HepG2 (cell line): ENCODE measurements at regions not wholly inside any gene's neighbourhood (a gene's known extent, or its start where the extent isn't known, plus 50 kb on each side); places are given as distances from the start of the nearest gene placed in this dataset.
A peak's percentile ranks its signal among the peaks of the same experiment; 100 is the strongest.

Source experiments
- ATRX ChIP-seq: sonication (generic); formaldehyde crosslinking; IDR thresholded peaks from 2 replicates; pipeline ENCODE4 v1.4.0; 2020; ENCODE audit warnings: missing genetic modification reagents, borderline replicate concordance
- CHD4 ChIP-seq: fragments of 200-600 bp; sonication (generic); IDR thresholded peaks from 2 replicates; pipeline ENCODE4 v1.7.0; 2017; ENCODE audit warnings: mild to moderate bottlenecking, low read length, borderline replicate concordance
- FOSL2 ChIP-seq: sonication (generic); formaldehyde crosslinking; IDR thresholded peaks from 2 replicates; pipeline ENCODE4 v1.4.0; 2020; ENCODE audit warnings: missing genetic modification reagents
- GABPA ChIP-seq, 2 experiments: IDR thresholded peaks; 2 replicates each; pipeline ENCODE4 v1.6.1; 2011 to 2016; ENCODE audit warnings: low read depth in 2 of 2, low read length in 1 of 2, missing biosample characterization in 1 of 2, missing genetic modification characterization in 1 of 2
- GABPB1 ChIP-seq: IDR thresholded peaks from 2 replicates; pipeline ENCODE4 v1.6.1; 2016; ENCODE audit warnings: mild to moderate bottlenecking, missing genetic modification reagents, moderate library complexity, missing compliant biosample characterization
- IKZF4 ChIP-seq: sonication (generic); formaldehyde crosslinking; IDR thresholded peaks from 2 replicates; pipeline ENCODE4 v1.5.1; 2020; ENCODE audit warnings: borderline replicate concordance, mild to moderate bottlenecking, low read depth, missing genetic modification reagents; ENCODE audit errors: not compliant biosample characterization
- IRF2 ChIP-seq: IDR thresholded peaks from 2 replicates; pipeline ENCODE4 v1.6.1; 2018; ENCODE audit warnings: missing genetic modification reagents, missing compliant biosample characterization
- KMT2B ChIP-seq: IDR thresholded peaks from 2 replicates; pipeline ENCODE4 v1.6.1; 2016; ENCODE audit warnings: missing genetic modification reagents, missing compliant biosample characterization
- MBD4 ChIP-seq: IDR thresholded peaks from 2 replicates; pipeline ENCODE4 v1.6.1; 2012; ENCODE audit warnings: low read length, inconsistent platforms, borderline replicate concordance
- MED1 ChIP-seq: sonication (generic); formaldehyde crosslinking; IDR thresholded peaks from 2 replicates; pipeline ENCODE4 v1.4.0; 2020; ENCODE audit warnings: missing genetic modification reagents
- MIER3 ChIP-seq: IDR thresholded peaks from 2 replicates; pipeline ENCODE4 v1.6.1; 2016; ENCODE audit warnings: missing compliant biosample characterization, borderline replicate concordance
- MIXL1 ChIP-seq: IDR thresholded peaks from 2 replicates; pipeline ENCODE4 v1.6.1; 2016
- MTA3 ChIP-seq: sonication (generic); formaldehyde crosslinking; IDR thresholded peaks from 2 replicates; pipeline ENCODE4 v1.4.0; 2020; ENCODE audit warnings: missing genetic modification reagents
- NFIC ChIP-seq: IDR thresholded peaks from 2 replicates; pipeline ENCODE4 v1.6.1; 2012; ENCODE audit warnings: mild to moderate bottlenecking, low read length, inconsistent platforms
- RFXAP ChIP-seq: sonication (generic); formaldehyde crosslinking; IDR thresholded peaks from 2 replicates; pipeline ENCODE4 v1.4.0; 2020; ENCODE audit warnings: missing genetic modification reagents, borderline replicate concordance
- RXRB ChIP-seq: IDR thresholded peaks from 2 replicates; pipeline ENCODE4 v1.6.1; 2016; ENCODE audit warnings: borderline replicate concordance, missing genetic modification reagents, missing compliant biosample characterization
- SOX13 ChIP-seq, 3 experiments: fragments of 450-650 bp in 1 of 3; sonication (generic) in 1 of 3; formaldehyde crosslinking in 1 of 3; IDR thresholded peaks in 2 of 3; conservative IDR thresholded peaks in 1 of 3; 2 replicates each; pipeline versions ENCODE4 v1.5.0 to v1.6.1; 2016 to 2020; ENCODE audit warnings: antibody characterized with exemption in 1 of 3, mild to moderate bottlenecking in 1 of 3, missing compliant biosample characterization in 1 of 3, missing genetic modification reagents in 1 of 3, moderate library complexity in 1 of 3
- SP140L ChIP-seq: sonication (generic); formaldehyde crosslinking; IDR thresholded peaks from 2 replicates; pipeline ENCODE4 v1.4.0; 2020; ENCODE audit warnings: missing genetic modification reagents, borderline replicate concordance
- ZHX2 ChIP-seq, 2 experiments: sonication (generic) in 1 of 2; formaldehyde crosslinking in 1 of 2; IDR thresholded peaks; 2 replicates each; pipeline versions ENCODE4 v1.6.1 to v1.9.0; 2014 to 2022; ENCODE audit warnings: antibody characterized with exemption in 1 of 2, borderline replicate concordance in 1 of 2, inconsistent platforms in 1 of 2, low read depth in 1 of 2, missing genetic modification reagents in 1 of 2
- ZNF431 ChIP-seq: sonication (generic); formaldehyde crosslinking; IDR thresholded peaks from 2 replicates; pipeline ENCODE4 v1.9.0; 2022; ENCODE audit warnings: missing genetic modification reagents, low read depth, mild to moderate bottlenecking, borderline replicate concordance
- ZNF460 ChIP-seq: sonication (generic); formaldehyde crosslinking; IDR thresholded peaks from 2 replicates; pipeline ENCODE4 v1.5.1; 2020; ENCODE audit warnings: missing genetic modification reagents, mild to moderate bottlenecking, borderline replicate concordance
- ZNF484 ChIP-seq: sonication (generic); formaldehyde crosslinking; IDR thresholded peaks from 2 replicates; pipeline ENCODE4 v1.5.1; 2020; ENCODE audit warnings: mild to moderate bottlenecking, low read depth, missing genetic modification reagents, borderline replicate concordance
- ZZZ3 ChIP-seq: sonication (generic); formaldehyde crosslinking; IDR thresholded peaks from 2 replicates; pipeline ENCODE4 v1.4.0; 2020; ENCODE audit warnings: missing genetic modification reagents, mild to moderate bottlenecking, borderline replicate concordance

GRCh38 chr17:68777856-68778694, 176.9 kb upstream of the FAM20A start (continued):
- no peak for TF ChIP-seq RFXAP (CRISPR knock-in tag)
- peak; percentile 20; the same call in 1 of the 2 replicates for TF ChIP-seq CHD4
- TF ChIP-seq IKZF4 = no peak
- no peak for TF ChIP-seq SP140L (CRISPR knock-in tag)
- no peak for TF ChIP-seq GABPB1 (CRISPR knock-in tag)
- TF ChIP-seq ZZZ3 (CRISPR knock-in tag) = no peak
- TF ChIP-seq ZNF484 = no peak
- TF ChIP-seq FOSL2 (CRISPR knock-in tag) = peak; percentile 52
- TF ChIP-seq MBD4 = peak; percentile 69; the same call in 1 of the 2 replicates
- TF ChIP-seq GABPA (IDR thresholded peaks at IDR 0.05; ENCODE audit: low read depth, low read length) = no peak
- no peak for TF ChIP-seq GABPA (CRISPR knock-in tag; IDR thresholded peaks at IDR 0.05; ENCODE audit: low read depth)
- peak; percentile 80 for TF ChIP-seq MED1 (CRISPR knock-in tag)
- TF ChIP-seq ZHX2 (IDR thresholded peaks at IDR 0.05; ENCODE audit: low read depth) = no peak
- 0 out of 2 replicates have a peak, but pooled peaks have one; percentile 8 for TF ChIP-seq ZHX2 (CRISPR knock-in tag; IDR thresholded peaks at IDR 0.05; ENCODE audit: borderline replicate concordance)
- TF ChIP-seq SOX13 (IDR thresholded peaks at IDR 0.05) = no peak
- peak in 1 of 2 experiments; percentile 77; a peak in 2 of 4 replicates for TF ChIP-seq SOX13 (CRISPR knock-in tag; conservative IDR thresholded peaks at IDR 0.05 in 1 of 2, IDR thresholded peaks at IDR 0.05 in 1 of 2)
- TF ChIP-seq RXRB = peak; percentile 86
- TF ChIP-seq IRF2 (CRISPR knock-in tag) = peak; percentile 26; the same call in 1 of the 2 replicates
- no peak for TF ChIP-seq ATRX (CRISPR knock-in tag)
- no peak for TF ChIP-seq ZNF460 (CRISPR knock-in tag)
- TF ChIP-seq MTA3 (CRISPR knock-in tag) = no peak
- peak; percentile 82 for TF ChIP-seq NFIC
- TF ChIP-seq KMT2B = no peak; the same call in 1 of the 2 replicates
- TF ChIP-seq MIXL1 = peak; percentile 58; the same call in 1 of the 2 replicates
- peak; percentile 30; the same call in 1 of the 2 replicates for TF ChIP-seq MIER3 (CRISPR knock-in tag)
- TF ChIP-seq ZNF431 (CRISPR knock-in tag) = 0 out of 2 replicates have a peak, but pooled peaks have one; percentile 29
